Nephron progenitor cell (in vitro differentiated cells): ENCODE measurements at regions not wholly inside any gene's neighbourhood (a gene's known extent, or its start where the extent isn't known, plus 50 kb on each side); places are given as distances from the start of the nearest gene placed in this dataset.
"Not testable (repeated sequence)": the region's sequence is repeated elsewhere in the genome, so short reads cannot be mapped to it uniquely, and the experiment has no call there.

Experiments used
- DNase-seq: peaks from one replicate; pipeline ENCODE4 v3.0.0; 2021
- H3K27ac Mint-ChIP-seq: 2 replicates; pipeline ENCODE4 v1.8.0; 2021; ENCODE audit warnings: mild to moderate bottlenecking, moderate library complexity, mixed read lengths
- H3K27me3 Mint-ChIP-seq: 2 replicates; pipeline ENCODE4 v1.8.0; 2021; ENCODE audit warnings: mild to moderate bottlenecking, low read depth, mixed read lengths; ENCODE audit not compliant: poor library complexity
- H3K36me3 Mint-ChIP-seq: 2 replicates; pipeline ENCODE4 v1.8.0; 2021; ENCODE audit warnings: low read depth, mixed read lengths
- H3K4me1 Mint-ChIP-seq: 2 replicates; pipeline ENCODE4 v1.8.0; 2021; ENCODE audit warnings: mixed read lengths
- H3K4me3 Mint-ChIP-seq: 2 replicates; pipeline ENCODE4 v1.8.0; 2021; ENCODE audit warnings: mild to moderate bottlenecking, moderate library complexity, mixed read lengths
- H3K9me3 Mint-ChIP-seq: 2 replicates; pipeline ENCODE4 v1.8.0; 2021; ENCODE audit warnings: mild to moderate bottlenecking, moderate library complexity, mixed read lengths
- TF ChIP-seq, protein P1 (sequence below): fragments of 200-600 bp; sonication (generic); IDR thresholded peaks from 2 replicates; pipeline ENCODE4 v1.5.0; 2021; ENCODE audit warnings: antibody characterized with exemption

- H3K4me1 Mint-ChIP-seq, result no peaks in the 10 kb centered on the region
- H3K4me3 Mint-ChIP-seq, result no peak overlapping the region
- H3K36me3 Mint-ChIP-seq, result no peaks in the 10 kb centered on the region
- DNase-seq, result no peak
- peaks cover 77% of the 10 kb centered on the region for H3K27me3 Mint-ChIP-seq
- H3K9me3 Mint-ChIP-seq, result no peaks in the 10 kb centered on the region
- H3K27ac Mint-ChIP-seq, result no peak overlapping the region
- TF ChIP-seq, protein P1, sequence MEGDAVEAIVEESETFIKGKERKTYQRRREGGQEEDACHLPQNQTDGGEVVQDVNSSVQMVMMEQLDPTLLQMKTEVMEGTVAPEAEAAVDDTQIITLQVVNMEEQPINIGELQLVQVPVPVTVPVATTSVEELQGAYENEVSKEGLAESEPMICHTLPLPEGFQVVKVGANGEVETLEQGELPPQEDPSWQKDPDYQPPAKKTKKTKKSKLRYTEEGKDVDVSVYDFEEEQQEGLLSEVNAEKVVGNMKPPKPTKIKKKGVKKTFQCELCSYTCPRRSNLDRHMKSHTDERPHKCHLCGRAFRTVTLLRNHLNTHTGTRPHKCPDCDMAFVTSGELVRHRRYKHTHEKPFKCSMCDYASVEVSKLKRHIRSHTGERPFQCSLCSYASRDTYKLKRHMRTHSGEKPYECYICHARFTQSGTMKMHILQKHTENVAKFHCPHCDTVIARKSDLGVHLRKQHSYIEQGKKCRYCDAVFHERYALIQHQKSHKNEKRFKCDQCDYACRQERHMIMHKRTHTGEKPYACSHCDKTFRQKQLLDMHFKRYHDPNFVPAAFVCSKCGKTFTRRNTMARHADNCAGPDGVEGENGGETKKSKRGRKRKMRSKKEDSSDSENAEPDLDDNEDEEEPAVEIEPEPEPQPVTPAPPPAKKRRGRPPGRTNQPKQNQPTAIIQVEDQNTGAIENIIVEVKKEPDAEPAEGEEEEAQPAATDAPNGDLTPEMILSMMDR, result no peak
Observed at GRCh38 chr4:8674311-8674885, 81.8 kb downstream of the CPZ start.

GRCh38 chr4:8673106-8673505 is 80.5 kb downstream of the CPZ start:
- not testable (repeated sequence) for DNase-seq, H3K9me3 Mint-ChIP-seq, H3K36me3 Mint-ChIP-seq, H3K4me3 Mint-ChIP-seq, H3K27ac Mint-ChIP-seq, H3K4me1 Mint-ChIP-seq
- H3K27me3 Mint-ChIP-seq, result peaks cover 78% of the 10 kb centered on the region

DNA sequence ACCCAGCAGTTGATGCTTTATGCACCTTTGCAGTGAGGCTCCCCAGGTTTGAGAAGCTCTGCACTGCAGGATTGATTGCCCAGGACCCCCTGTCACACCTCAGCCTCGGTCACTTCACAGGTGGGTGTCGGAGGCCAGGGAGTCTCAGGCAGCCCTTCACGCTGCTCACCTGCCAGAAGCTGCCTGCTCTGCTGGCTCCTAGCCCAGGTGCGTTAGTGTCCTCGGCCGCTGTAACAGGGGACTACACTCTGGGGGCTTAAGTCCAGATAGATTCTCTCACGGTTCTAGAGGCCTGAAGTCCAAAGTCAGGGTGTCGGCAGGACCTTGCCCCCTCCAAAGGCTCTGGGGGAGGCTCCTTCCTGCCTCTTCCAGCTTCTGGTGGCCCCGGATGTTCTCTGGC is 79.9 kb downstream of the CPZ start:
- peaks cover 76% of the 10 kb centered on the region for H3K27me3 Mint-ChIP-seq
- TF ChIP-seq, protein P1, result no peak
- H3K27ac Mint-ChIP-seq, result no peak overlapping the region
- H3K4me3 Mint-ChIP-seq, result no peak overlapping the region
- H3K9me3 Mint-ChIP-seq, result peaks cover 4% of the 10 kb centered on the region
- H3K36me3 Mint-ChIP-seq, result no peaks in the 10 kb centered on the region
- no peak for DNase-seq
- H3K4me1 Mint-ChIP-seq, result no peaks in the 10 kb centered on the region

GRCh38 chr4:8671712-8672290 is 79.2 kb downstream of the CPZ start:
- Mint-ChIP-seq H3K36me3 (no peaks in the 10 kb centered on the region), H3K27ac (no peak overlapping the region), H3K27me3 (peaks cover 72% of the 10 kb centered on the region), H3K4me1 (no peaks in the 10 kb centered on the region), H3K4me3 (no peak overlapping the region), H3K9me3 (peaks cover 4% of the 10 kb centered on the region)
- no peak for DNase-seq
- TF ChIP-seq, protein P1, result no peak
